ENCODE measurements at regions not wholly inside any gene's neighbourhood (a gene's known extent, or its start where the extent isn't known, plus 50 kb on each side); places are given as distances from the start of the nearest gene placed in this dataset.

- no peak overlapping the region for H3K4me3 ChIP-seq (replicated peaks; ENCODE audit: insufficient read depth, low read length)
- TF ChIP-seq CTCF (IDR thresholded peaks at IDR 0.05; ENCODE audit: insufficient read depth, low read length) (no peak), SPI1 (IDR thresholded peaks at IDR 0.05; ENCODE audit: borderline replicate concordance, low read depth) (no peak), REST (IDR thresholded peaks at IDR 0.05; ENCODE audit: insufficient replicate concordance, low read depth) (no peak), GABPA (IDR thresholded peaks at IDR 0.05; ENCODE audit: low read depth) (no peak), POLR2AphosphoS5 (IDR thresholded peaks at IDR 0.05; ENCODE audit: low read depth) (no peak)
- no peak for DNase-seq (ENCODE audit: low read depth in 1 of 2, low spot score in 1 of 2)
- no peaks in the 10 kb centered on the region for H3K27me3 ChIP-seq (ENCODE audit: insufficient read depth, poor library complexity, severe bottlenecking)
- no peak overlapping the region for H3K27ac ChIP-seq (replicated peaks)
Measured at GRCh38 chr4:155592938-155593297, 73.7 kb upstream of the GUCY1A1 start.

GRCh38 chr4:155592179-155592937, 74.3 kb upstream of the GUCY1A1 start:
- Histone ChIP-seq H3K27me3 (ENCODE audit: insufficient read depth, poor library complexity, severe bottlenecking) (no peaks in the 10 kb centered on the region), H3K27ac (replicated peaks) (no peak overlapping the region), H3K4me3 (replicated peaks; ENCODE audit: insufficient read depth, low read length) (no peak overlapping the region)
- no peak for DNase-seq (ENCODE audit: low read depth in 1 of 2, low spot score in 1 of 2)
- TF ChIP-seq REST (IDR thresholded peaks at IDR 0.05; ENCODE audit: insufficient replicate concordance, low read depth) (no peak), GABPA (IDR thresholded peaks at IDR 0.05; ENCODE audit: low read depth) (no peak)

- TF ChIP-seq CTCF (IDR thresholded peaks at IDR 0.05; ENCODE audit: insufficient read depth, low read length) (no peak), POLR2AphosphoS5 (IDR thresholded peaks at IDR 0.05; ENCODE audit: low read depth) (no peak), GABPA (IDR thresholded peaks at IDR 0.05; ENCODE audit: low read depth) (no peak), REST (IDR thresholded peaks at IDR 0.05; ENCODE audit: insufficient replicate concordance, low read depth) (no peak), SPI1 (IDR thresholded peaks at IDR 0.05; ENCODE audit: borderline replicate concordance, low read depth) (no peak)
- Histone ChIP-seq H3K4me3 (replicated peaks; ENCODE audit: insufficient read depth, low read length) (no peak overlapping the region), H3K27me3 (ENCODE audit: insufficient read depth, poor library complexity, severe bottlenecking) (no peaks in the 10 kb centered on the region), H3K27ac (replicated peaks) (no peak overlapping the region)
- no peak for DNase-seq (ENCODE audit: low read depth in 1 of 2, low spot score in 1 of 2)
Measured at GRCh38 chr4:155591738-155592143, 74.9 kb upstream of the GUCY1A1 start.
